ENCODE measurements at regions not wholly inside any gene's neighbourhood (a gene's known extent, or its start where the extent isn't known, plus 50 kb on each side); places are given as distances from the start of the nearest gene placed in this dataset.
"Not testable (repeated sequence)": the region's sequence is repeated elsewhere in the genome, so short reads cannot be mapped to it uniquely, and the experiment has no call there.

- DNase-seq = no peak
These were observed 56.0 kb upstream of the LRPPRC start for GRCh38 chr2:44051593-44052347.

DNA sequence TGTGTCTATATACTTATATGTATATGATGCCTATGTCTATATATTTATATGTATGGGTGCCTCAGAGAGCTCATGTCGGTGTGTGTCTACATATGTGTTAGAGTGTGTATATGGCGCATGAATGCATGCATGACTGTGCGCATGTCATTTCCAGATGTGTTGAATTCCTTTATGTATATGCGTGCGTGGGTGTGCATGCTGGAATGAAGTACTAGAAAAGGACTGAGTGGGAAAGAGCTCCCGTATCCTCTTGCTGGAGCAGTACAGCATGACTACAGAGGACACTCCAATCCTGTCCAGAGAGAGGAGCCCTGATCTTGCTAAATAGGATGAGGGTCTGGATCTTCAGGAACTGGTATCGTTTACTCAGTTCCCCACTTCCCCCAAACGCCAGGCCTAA is 56.8 kb upstream of the LRPPRC start:
- no peak for DNase-seq

DNA sequence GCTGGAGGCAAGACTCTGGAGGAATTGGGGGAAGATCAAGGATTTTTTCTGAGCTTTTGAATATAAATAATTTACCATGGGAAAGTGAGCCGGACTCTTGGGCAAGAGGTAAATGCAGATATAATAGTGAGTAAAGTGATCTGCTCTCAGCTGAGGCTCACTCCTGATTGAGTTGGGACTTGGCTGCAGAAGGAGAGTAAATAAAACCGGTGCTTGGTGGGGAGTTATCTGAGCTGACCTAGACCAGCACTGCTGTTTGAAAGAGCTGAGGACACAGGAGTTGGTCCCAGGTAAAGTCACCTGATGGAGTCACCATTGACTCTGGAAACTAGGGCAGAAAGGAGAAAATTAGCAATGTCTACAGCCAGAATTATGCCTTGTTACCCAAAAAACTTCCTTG is 57.3 kb upstream of the LRPPRC start:
- no peak for DNase-seq

DNA sequence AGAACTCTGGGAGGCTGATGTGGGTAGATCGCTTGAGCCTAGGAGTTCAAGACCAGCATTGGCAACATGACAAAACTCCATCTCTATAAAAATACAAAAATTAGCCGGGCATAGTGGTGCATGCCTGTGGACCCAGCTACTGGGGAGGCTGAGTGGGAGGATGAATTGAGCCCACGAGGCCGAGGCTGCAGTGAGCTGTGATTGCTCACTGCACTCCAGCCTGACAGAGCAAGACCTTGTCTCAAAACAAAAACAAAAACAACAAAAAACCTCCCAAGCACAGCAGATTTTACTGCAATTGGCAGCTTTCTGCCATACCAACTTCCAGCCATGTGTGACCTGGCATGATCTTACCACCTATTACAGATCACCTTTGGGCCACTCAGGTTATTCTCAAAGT is 57.7 kb upstream of the LRPPRC start:
- DNase-seq = no peak

GRCh38 chr2:44055229-44055628 is 59.4 kb upstream of the LRPPRC start:
- no peak for DNase-seq

DNA sequence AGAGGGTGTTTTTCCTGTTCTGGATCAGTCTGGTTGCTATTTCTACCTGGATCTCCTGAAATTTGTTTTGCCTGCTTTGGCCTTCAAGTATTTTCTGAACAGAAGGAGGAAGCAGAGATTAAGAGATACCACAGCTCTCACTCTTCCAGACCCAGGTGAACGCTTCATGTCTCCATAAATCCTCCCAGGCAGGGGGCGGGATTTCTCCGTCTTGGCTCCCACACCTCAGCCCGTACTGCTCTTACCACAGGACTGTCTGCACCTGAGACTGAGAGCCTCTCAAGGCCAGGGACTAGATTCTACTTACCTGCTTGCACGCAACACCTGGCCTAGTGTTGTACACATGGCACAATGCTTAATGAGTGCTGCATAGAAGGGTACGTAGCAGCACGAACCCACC is 59.9 kb upstream of the LRPPRC start:
- no peak for DNase-seq

DNA sequence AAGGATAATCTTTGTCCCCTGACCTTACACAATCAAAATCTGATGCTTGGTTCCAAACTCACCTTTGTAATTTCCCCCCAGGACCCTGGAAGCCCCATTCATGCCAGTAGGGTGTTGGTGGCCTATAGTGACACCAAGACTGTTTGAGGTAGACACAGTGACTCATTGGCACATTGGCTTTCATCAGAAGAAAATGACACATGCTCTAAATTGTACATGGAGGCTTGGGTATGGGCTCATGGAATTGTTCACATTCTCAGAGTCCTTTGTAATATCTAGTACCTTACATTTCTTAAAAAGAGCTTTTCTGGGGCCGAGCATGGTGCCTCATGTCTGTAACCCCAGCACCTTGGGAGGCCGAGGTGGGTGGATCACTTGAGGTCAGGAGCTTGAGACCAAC is 61.2 kb upstream of the LRPPRC start:
- no peak for DNase-seq

DNA sequence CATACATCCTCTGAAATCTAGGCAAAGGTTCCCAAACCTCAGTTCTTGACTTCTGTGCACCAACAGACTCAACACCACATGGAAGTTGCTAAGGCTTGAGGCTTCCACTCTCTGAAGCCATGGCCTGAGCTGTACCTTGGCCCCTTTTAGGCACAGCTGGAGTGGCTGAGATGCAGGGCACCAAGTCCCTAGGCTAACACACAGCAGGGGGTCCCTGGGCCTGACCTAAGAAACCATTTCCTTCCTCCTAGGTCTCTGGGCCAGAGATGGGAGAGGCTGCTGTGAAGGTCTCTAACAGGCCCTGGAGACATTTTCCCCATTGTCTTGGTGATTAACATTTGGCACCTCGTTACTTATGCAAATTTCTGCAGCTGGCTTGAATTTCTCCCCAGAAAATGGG is 64.5 kb upstream of the LRPPRC start:
- not testable (repeated sequence) for DNase-seq

- no peak for DNase-seq
These were observed 65.2 kb upstream of the LRPPRC start for GRCh38 chr2:44060990-44061389.

DNA sequence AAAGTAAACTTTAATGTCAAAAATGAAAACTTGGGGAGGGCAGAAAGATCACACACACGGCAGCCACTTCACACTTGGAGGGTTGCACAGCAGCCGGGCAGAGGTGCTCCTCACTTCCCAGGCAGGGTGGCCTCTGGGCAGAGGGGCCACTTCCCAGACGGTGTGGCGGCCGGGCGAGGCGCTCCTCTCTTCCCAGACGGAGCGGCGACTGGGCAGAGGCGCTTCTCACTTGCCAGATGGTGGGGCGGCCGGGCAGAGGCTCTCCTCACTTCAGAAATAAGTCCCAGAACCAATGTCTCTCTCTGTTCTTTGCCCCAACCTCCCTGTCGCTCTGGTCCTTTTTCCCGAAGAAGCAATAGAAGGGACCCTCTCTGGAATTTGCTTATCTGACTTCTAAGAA is 65.7 kb upstream of the LRPPRC start:
- DNase-seq = no peak

DNA sequence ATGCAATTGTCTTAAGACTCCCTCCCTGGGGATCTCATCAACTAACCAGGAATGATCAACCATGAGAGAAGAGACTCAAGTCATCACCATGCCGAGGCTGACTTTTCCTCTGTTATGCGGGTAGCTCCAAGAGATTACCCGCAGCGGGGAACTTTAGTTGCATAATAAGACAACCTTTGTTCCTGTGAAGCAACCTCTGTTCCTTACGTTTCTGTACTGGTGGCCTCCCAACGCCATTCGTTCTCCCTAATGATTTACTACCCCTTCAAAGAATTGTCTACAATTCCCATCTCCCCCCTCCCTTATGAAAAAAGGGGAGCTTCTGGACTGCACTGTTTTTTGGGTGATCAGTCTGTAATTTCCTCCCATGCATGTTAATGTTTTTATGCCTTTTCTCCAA is 66.1 kb upstream of the LRPPRC start:
- no peak for DNase-seq

GRCh38 chr2:44063033-44063432 is 67.2 kb upstream of the LRPPRC start:
- no peak for DNase-seq

- not testable (repeated sequence) for DNase-seq
These were observed 68.5 kb upstream of the LRPPRC start for GRCh38 chr2:44064281-44064680.

DNA sequence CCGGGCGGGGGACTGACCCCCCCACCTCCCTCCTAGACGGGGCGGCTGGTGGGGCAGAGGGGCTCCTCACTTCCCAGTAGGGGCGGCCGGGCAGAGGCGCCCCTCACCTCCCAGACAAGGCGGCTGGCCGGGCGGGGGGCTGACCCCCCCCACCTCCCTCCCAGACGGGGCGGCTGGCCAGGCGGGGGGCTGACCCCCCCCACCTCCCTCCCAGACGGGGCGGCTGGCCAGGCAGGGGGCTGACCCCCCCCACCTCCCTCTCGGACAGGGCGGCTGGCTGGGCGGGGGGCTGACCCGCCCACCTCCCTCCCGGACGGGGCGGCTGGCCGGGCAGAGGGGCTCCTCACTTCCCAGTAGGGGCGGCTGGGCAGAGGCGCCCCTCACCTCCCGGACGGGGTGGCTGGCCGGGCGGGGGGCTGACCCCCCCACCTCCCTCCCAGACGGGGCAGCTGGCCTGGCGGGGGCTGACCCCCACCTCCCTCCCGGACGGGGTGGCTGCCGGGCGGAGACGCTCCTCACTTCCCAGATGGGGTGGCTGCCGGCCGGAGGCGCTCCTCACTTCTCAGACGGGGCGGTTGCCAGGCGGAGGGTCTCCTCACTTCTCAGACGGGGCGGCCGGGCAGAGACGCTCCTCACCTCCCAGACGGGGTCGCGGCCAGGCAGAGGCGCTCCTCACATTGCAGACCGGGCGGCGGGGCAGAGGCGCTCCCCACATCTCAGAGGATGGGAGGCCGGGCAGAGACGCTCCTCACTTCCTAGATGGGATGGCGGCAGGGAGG is 71.4 kb upstream of the LRPPRC start:
- not testable (repeated sequence) for DNase-seq

GRCh38 chr2:44067791-44068181 is 72.0 kb upstream of the LRPPRC start:
- DNase-seq = not testable (repeated sequence)

DNA sequence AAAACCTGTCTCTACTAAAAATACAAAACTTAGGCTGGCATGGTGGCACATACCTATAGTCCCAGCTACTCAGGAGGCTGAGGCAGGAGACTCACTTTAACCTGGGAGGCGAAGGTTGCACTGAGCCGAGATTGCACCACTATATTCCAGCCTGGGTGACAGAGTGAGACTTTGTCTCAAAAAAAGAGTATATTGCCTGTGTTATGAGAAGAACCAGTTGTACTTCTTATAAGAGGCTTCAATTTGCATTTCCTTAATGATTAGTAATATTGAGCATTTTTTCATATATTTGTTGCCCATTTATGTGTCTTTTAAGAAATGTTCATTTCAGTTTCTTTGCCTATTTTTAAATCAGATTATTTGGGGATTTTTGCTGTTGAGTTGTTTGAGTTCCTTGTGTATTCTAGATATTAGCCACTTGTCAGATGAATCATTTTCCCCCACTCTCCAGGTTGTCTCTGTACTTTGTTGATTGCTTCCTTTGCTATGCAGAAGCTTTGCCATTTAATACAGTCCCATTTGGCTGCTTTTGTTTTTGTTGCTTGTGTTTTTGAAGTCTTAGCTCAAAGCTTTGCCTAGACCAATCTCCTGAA is 75.8 kb upstream of the LRPPRC start:
- no peak for DNase-seq

DNA sequence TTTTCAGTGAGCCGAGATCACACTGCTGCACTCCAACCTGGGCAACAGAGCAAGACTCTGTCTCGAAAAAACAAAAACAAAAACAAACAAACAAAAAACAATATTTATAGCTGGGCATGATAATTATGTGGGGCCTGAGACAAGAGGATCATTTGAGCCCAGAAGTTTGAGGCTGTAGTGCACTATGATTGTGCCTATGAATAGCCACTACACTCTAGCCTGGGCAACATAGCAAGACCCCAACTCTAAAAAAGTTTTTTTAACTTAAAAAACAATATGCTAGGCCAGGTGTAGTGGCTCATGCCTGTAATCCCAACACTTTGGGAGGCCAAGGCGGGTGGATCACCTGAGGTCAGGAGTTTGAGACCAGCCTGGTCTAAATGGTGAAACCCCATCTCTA is 77.9 kb upstream of the LRPPRC start:
- not testable (repeated sequence) for DNase-seq

- not testable (repeated sequence) for DNase-seq
These were observed 79.0 kb upstream of the LRPPRC start for GRCh38 chr2:44074795-44075194.

DNA sequence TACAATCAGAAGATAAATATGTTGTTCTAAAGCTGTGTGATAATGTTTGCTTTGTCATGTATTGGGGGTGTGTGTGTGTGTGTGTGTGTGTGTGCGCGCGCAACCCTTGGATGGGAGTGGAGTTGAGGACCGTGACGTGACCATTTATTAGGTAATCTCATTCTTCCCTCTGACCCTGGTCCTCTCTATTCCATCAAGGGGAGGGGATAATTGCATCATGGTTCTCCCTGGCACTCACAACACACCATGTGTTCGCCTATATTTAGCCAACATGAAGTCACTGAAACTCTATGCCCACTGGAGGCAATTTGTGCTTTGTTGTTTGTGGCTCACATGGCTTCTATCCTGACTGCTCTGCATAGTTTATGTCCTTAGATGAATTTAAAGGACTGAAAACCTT is 79.8 kb upstream of the LRPPRC start:
- DNase-seq = no peak

DNA sequence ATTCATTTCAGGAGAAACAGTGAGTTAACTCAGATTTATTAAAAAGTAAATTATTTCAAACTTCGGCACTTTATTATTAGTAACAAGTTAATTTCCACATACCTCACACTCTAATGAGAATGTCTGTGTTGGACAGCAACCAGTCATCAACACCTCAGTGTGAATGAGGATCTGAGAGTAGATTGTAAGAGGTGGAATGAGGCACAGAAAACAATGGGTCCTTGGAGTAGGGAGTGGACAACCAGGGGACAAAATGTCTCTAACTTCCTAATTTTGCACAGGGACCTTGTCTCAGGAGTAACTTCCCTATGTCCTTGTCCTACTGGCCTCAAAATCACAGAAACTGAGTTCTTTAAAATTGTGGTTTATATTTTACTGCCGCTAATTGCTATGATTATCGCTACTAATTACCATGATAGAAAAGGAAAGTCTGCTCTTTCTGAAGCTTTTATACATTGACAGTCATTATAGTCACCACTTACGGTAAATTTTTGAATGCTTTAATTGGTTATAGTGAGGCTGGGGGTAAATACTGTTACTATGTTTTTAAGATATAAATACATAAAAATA is 82.2 kb upstream of the LRPPRC start:
- DNase-seq = no peak

GRCh38 chr2:44079686-44080085 is 83.9 kb upstream of the LRPPRC start:
- DNase-seq = no peak

DNA sequence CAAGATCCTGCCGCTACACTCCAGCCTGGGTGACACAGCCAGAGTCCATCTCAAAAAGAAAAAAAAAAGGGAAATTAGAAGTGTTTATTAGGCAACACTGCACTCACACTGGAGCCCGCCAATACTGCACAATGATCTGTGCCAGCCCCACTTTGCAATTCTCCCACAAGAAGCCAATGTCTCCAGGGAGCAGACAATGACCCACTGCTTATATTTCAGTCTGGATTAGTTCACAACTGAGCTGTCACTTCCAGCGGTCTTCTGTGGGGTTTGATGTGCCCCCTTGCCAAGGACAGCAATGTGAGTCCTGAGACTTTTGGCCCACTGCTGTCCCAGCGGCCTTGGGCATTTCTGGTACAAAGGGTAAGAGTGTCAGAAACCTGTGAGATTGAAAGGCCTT is 85.6 kb upstream of the PPM1B start:
- DNase-seq = no peak

DNA sequence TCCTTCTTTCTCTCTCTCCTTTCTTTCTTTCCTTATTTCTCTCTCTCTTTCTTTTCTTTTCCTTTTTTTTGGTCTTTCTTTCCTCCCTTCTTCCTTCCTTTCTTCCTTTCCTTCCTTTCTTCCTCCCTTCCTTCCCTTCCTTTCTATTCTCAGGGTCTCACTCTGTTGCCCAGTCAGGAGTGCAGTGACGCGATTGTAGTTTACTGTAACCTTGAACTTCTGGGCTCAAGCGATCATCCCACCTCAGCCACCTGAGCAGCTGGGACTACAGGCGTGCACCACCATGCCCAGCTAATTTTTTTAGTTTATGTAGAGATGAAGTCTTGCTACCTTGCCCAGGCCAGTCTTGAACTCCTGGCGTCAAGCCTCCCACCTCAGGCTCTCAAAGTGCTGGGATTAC is 83.8 kb upstream of the PPM1B start:
- no peak for DNase-seq

- no peak for DNase-seq
These were observed 82.0 kb upstream of the PPM1B start for GRCh38 chr2:44086629-44087028.

Measured in stimulated activated CD4-positive, alpha-beta T cell treated with anti-CD3 and anti-CD28 coated beads, Interleukin-1b, Interleukin-23, amount 100 ng/mL, for 48 hours (primary cell).